PFSK-1 (cell line): ENCODE measurements at regions not wholly inside any gene's neighbourhood (a gene's known extent, or its start where the extent isn't known, plus 50 kb on each side); places are given as distances from the start of the nearest gene placed in this dataset.

ENCODE experiments used
- FOXP2 ChIP-seq: optimal IDR thresholded peaks from 2 replicates; pipeline ENCODE3; 2011; ENCODE audit warnings: borderline replicate concordance, control low read depth, inconsistent platforms; ENCODE audit not compliant: insufficient read depth; ENCODE audit errors: extremely low read length, extremely low read depth
- POLR2AphosphoS5 ChIP-seq: IDR thresholded peaks from 2 replicates; pipeline ENCODE4 v1.6.1; 2012; ENCODE audit warnings: low read depth, mild to moderate bottlenecking, control low read depth, low read length, moderate library complexity
- REST ChIP-seq, 2 experiments: IDR thresholded peaks; 2 replicates each; pipeline versions ENCODE4 v1.6.1 to v1.8.0; 2011 to 2012; ENCODE audit warnings: low read depth in 2 of 2, low read length in 2 of 2, control low read depth in 1 of 2, inconsistent platforms in 1 of 2, mild to moderate bottlenecking in 1 of 2, moderate library complexity in 1 of 2; ENCODE audit not compliant: insufficient read depth in 1 of 2
- SIN3A ChIP-seq: IDR thresholded peaks from 2 replicates; pipeline ENCODE4 v1.6.1; 2012; ENCODE audit warnings: mild to moderate bottlenecking, low read length, moderate library complexity, borderline replicate concordance; ENCODE audit not compliant: insufficient read depth
- TAF1 ChIP-seq: IDR thresholded peaks from 2 replicates; pipeline ENCODE4 v1.6.1; 2012; ENCODE audit warnings: low read length, control low read depth, borderline replicate concordance; ENCODE audit not compliant: insufficient read depth

- no peak for TF ChIP-seq SIN3A
Observed at GRCh38 chr11:23455321-23455891, 595.1 kb upstream of the CCDC179 start.

- TF ChIP-seq TAF1: no peak
- TF ChIP-seq FOXP2: no peak
- TF ChIP-seq POLR2AphosphoS5: no peak
- TF ChIP-seq SIN3A: no peak
- no peak for TF ChIP-seq REST (IDR thresholded peaks at IDR 0.05; ENCODE audit: insufficient read depth in 1 of 2, low read depth in 2 of 2, low read length in 2 of 2)
Observed at GRCh38 chr11:23457641-23458040, 597.4 kb upstream of the CCDC179 start.

- TF ChIP-seq TAF1: no peak
- no peak for TF ChIP-seq REST (IDR thresholded peaks at IDR 0.05; ENCODE audit: insufficient read depth in 1 of 2, low read depth in 2 of 2, low read length in 2 of 2)
- no peak for TF ChIP-seq FOXP2
- no peak for TF ChIP-seq SIN3A
- TF ChIP-seq POLR2AphosphoS5: no peak
Observed at GRCh38 chr11:23471878-23472277, 611.6 kb upstream of the CCDC179 start.

GRCh38 chr11:23473782-23474181 is 613.5 kb upstream of the CCDC179 start:
- no peak for TF ChIP-seq FOXP2
- TF ChIP-seq SIN3A: no peak
- no peak for TF ChIP-seq REST (IDR thresholded peaks at IDR 0.05; ENCODE audit: insufficient read depth in 1 of 2, low read depth in 2 of 2, low read length in 2 of 2)
- no peak for TF ChIP-seq POLR2AphosphoS5
- TF ChIP-seq TAF1: no peak

- no peak for TF ChIP-seq REST (IDR thresholded peaks at IDR 0.05; ENCODE audit: insufficient read depth in 1 of 2, low read depth in 2 of 2, low read length in 2 of 2)
- TF ChIP-seq SIN3A: no peak
- TF ChIP-seq FOXP2: no peak
- TF ChIP-seq POLR2AphosphoS5: no peak
- no peak for TF ChIP-seq TAF1
Observed at GRCh38 chr11:23480736-23481135, 620.5 kb upstream of the CCDC179 start.
